WTC11 (cell line): ENCODE measurements at regions not wholly inside any gene's neighbourhood (a gene's known extent, or its start where the extent isn't known, plus 50 kb on each side); places are given as distances from the start of the nearest gene placed in this dataset.
A peak's percentile ranks its signal among the peaks of the same experiment; 100 is the strongest.

Source experiments
- ATAC-seq: fragments of 200-7000 bp; cut with Tn5 transposase; 2 replicates; pipeline ENCODE4 v1.10.0; 2021; ENCODE audit warnings: mild to moderate bottlenecking, moderate library complexity
- CTCF ChIA-PET: fragments of 300-600 bp; sonication (Branson Sonifier 250); formaldehyde crosslinking; loops from one replicate; lab custom pipeline; 2021; ENCODE audit warnings: antibody characterized with exemption; lab: Charles Lee
- POLR2A ChIA-PET: fragments of 350-600 bp; sonication (Branson Sonifier 250); formaldehyde crosslinking; loops from one replicate; lab custom pipeline; 2021; ENCODE audit warnings: antibody characterized with exemption; lab: Charles Lee
- DNase-seq: peaks from one replicate; pipeline ENCODE4 v3.0.0; 2021; ENCODE audit warnings: low spot score
- H3K27ac Mint-ChIP-seq: 2 replicates; pipeline ENCODE4 v1.8.0; 2021; ENCODE audit warnings: mixed read lengths
- H3K27me3 Mint-ChIP-seq: 2 replicates; pipeline ENCODE4 v1.8.0; 2021; ENCODE audit warnings: low read depth, mild to moderate bottlenecking, moderate library complexity, mixed read lengths
- H3K36me3 Mint-ChIP-seq: 2 replicates; pipeline ENCODE4 v1.8.0; 2021; ENCODE audit warnings: mixed read lengths
- H3K4me1 Mint-ChIP-seq: 2 replicates; pipeline ENCODE4 v1.8.0; 2022; ENCODE audit warnings: mixed read lengths
- H3K4me3 Mint-ChIP-seq: 2 replicates; pipeline ENCODE4 v1.8.0; 2021; ENCODE audit warnings: mild to moderate bottlenecking, moderate library complexity, mixed read lengths
- H3K9me3 Mint-ChIP-seq: 2 replicates; pipeline ENCODE4 v1.8.0; 2021; ENCODE audit warnings: mixed read lengths
- ELF4 ChIP-seq: sonication (generic); formaldehyde crosslinking; IDR thresholded peaks from 2 replicates; pipeline ENCODE4 v1.8.1; 2022; ENCODE audit warnings: low read depth, mild to moderate bottlenecking, moderate library complexity, missing genetic modification reagents
- GABPB1 ChIP-seq: sonication (generic); formaldehyde crosslinking; IDR thresholded peaks from 2 replicates; pipeline ENCODE4 v1.8.1; 2023; ENCODE audit warnings: mild to moderate bottlenecking, missing genetic modification reagents
- JAZF1 ChIP-seq: fragments of 250-450 bp; sonication (Bioruptor Pico); IDR thresholded peaks from 2 replicates; pipeline ENCODE4 v1.9.0; 2021; ENCODE audit warnings: moderate library complexity, mild to moderate bottlenecking, inconsistent platforms
- NFYB ChIP-seq: sonication (generic); formaldehyde crosslinking; conservative IDR thresholded peaks from 2 replicates; pipeline ENCODE4 v1.8.0; 2022; ENCODE audit warnings: low read depth, missing genetic modification reagents
- NR1H2 ChIP-seq: sonication (generic); formaldehyde crosslinking; IDR thresholded peaks from 2 replicates; pipeline ENCODE4 v1.9.0; 2021; ENCODE audit warnings: mild to moderate bottlenecking, moderate library complexity, missing genetic modification reagents
- SMAD3 ChIP-seq: sonication (generic); formaldehyde crosslinking; IDR thresholded peaks from 2 replicates; pipeline ENCODE4 v1.8.0; 2022; ENCODE audit warnings: missing genetic modification reagents, mild to moderate bottlenecking, borderline replicate concordance
- TCF7 ChIP-seq: sonication (generic); formaldehyde crosslinking; IDR thresholded peaks from 2 replicates; pipeline ENCODE4 v1.8.0; 2022; ENCODE audit warnings: mild to moderate bottlenecking, low read depth, missing genetic modification reagents, moderate library complexity
- TEAD1 ChIP-seq: sonication (generic); formaldehyde crosslinking; IDR thresholded peaks from 2 replicates; pipeline ENCODE4 v1.8.0; 2022; ENCODE audit warnings: mild to moderate bottlenecking, missing genetic modification reagents
- ZBTB21 ChIP-seq: sonication (generic); formaldehyde crosslinking; IDR thresholded peaks from 2 replicates; pipeline ENCODE4 v1.8.1; 2023; ENCODE audit warnings: mild to moderate bottlenecking, missing genetic modification reagents, borderline replicate concordance
- ZNF232 ChIP-seq: sonication (generic); formaldehyde crosslinking; IDR thresholded peaks from 2 replicates; pipeline ENCODE4 v1.8.0; 2022; ENCODE audit warnings: mild to moderate bottlenecking, missing genetic modification reagents
- ZNF423 ChIP-seq: fragments of 250-450 bp; sonication (Bioruptor Pico); IDR thresholded peaks from 2 replicates; pipeline ENCODE4 v2.1.2; 2022; ENCODE audit warnings: mild to moderate bottlenecking, moderate library complexity
- TF ChIP-seq, protein P1 (sequence below): sonication (generic); formaldehyde crosslinking; IDR thresholded peaks from 2 replicates; pipeline ENCODE4 v1.8.0; 2022; ENCODE audit warnings: mild to moderate bottlenecking, missing genetic modification reagents
- TF ChIP-seq, protein P2 (sequence below): sonication (generic); formaldehyde crosslinking; IDR thresholded peaks from 2 replicates; pipeline ENCODE4 v1.8.1; 2022; ENCODE audit warnings: low read depth, mild to moderate bottlenecking, moderate library complexity, missing genetic modification reagents, borderline replicate concordance
- TF ChIP-seq, protein P3 (sequence below): fragments of 250-450 bp; sonication (Bioruptor Pico); IDR thresholded peaks from 2 replicates; pipeline ENCODE4 v1.9.0; 2021; ENCODE audit warnings: mild to moderate bottlenecking, borderline replicate concordance
- TF ChIP-seq, protein P4 (sequence below): fragments of 250-450 bp; sonication (Bioruptor Pico); IDR thresholded peaks from 2 replicates; pipeline ENCODE4 v1.8.0; 2021; ENCODE audit warnings: mild to moderate bottlenecking

DNA sequence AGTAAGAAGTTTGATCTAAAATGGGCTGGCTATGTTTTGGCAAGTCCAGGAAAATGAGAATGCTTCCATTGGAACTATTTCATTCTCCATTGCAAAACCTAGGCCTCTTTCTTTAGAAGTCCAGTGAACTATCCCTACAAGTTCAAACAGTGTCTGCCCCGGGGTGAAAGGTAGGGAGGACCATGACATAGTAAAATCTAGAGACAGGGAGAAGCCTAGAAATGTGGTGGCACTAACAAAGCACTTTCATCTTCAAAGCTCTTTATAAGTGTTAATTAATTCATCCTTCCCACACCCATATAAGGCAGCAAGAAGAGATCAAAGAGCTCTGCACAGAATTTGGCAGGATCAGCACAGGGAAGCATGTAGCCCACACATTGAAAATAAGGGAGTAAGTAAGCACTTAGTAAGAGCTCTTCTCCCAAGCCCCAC, 214.5 kb downstream of the IRS1 start (continued):
- no peak for TF ChIP-seq SMAD3 (CRISPR knock-in tag)
- no peak for TF ChIP-seq ZBTB21 (CRISPR knock-in tag)
- TF ChIP-seq NFYB (CRISPR knock-in tag), result no peak
- TF ChIP-seq ELF4 (CRISPR knock-in tag), result no peak

DNA sequence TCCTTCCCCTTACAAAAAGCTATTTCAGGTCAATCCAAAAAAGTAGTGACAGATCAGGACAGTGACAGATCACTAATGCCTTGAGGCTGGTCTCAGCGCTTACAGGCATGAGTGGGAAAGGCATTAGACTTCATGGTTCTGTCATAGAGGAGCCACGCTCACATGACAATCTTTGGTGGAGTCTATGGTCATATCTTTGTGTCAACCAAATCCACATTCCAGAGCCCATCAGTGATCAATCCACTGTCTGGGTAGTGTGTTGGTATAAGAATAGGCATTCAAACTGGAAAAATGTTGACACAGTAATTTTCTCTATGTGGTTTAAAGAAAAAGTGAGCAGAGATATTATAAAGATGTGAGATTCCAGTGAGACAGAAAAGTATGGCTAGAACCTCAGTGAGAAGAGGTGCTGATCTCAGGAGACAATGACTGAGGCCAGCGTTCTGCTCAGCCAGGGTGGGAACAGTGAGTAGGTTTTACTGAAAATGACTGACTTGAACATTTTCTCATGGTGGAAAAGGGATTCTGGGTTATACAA, 215.0 kb downstream of the IRS1 start:
- no peak overlapping the region for H3K4me3 Mint-ChIP-seq
- no peak for TF ChIP-seq TCF7
- TF ChIP-seq, protein P1, sequence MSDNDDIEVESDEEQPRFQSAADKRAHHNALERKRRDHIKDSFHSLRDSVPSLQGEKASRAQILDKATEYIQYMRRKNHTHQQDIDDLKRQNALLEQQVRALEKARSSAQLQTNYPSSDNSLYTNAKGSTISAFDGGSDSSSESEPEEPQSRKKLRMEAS (CRISPR knock-in tag), result no peak
- TF ChIP-seq, protein P2, sequence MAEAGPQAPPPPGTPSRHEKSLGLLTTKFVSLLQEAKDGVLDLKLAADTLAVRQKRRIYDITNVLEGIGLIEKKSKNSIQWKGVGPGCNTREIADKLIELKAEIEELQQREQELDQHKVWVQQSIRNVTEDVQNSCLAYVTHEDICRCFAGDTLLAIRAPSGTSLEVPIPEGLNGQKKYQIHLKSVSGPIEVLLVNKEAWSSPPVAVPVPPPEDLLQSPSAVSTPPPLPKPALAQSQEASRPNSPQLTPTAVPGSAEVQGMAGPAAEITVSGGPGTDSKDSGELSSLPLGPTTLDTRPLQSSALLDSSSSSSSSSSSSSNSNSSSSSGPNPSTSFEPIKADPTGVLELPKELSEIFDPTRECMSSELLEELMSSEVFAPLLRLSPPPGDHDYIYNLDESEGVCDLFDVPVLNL (CRISPR knock-in tag), result no peak
- TF ChIP-seq, protein P3, sequence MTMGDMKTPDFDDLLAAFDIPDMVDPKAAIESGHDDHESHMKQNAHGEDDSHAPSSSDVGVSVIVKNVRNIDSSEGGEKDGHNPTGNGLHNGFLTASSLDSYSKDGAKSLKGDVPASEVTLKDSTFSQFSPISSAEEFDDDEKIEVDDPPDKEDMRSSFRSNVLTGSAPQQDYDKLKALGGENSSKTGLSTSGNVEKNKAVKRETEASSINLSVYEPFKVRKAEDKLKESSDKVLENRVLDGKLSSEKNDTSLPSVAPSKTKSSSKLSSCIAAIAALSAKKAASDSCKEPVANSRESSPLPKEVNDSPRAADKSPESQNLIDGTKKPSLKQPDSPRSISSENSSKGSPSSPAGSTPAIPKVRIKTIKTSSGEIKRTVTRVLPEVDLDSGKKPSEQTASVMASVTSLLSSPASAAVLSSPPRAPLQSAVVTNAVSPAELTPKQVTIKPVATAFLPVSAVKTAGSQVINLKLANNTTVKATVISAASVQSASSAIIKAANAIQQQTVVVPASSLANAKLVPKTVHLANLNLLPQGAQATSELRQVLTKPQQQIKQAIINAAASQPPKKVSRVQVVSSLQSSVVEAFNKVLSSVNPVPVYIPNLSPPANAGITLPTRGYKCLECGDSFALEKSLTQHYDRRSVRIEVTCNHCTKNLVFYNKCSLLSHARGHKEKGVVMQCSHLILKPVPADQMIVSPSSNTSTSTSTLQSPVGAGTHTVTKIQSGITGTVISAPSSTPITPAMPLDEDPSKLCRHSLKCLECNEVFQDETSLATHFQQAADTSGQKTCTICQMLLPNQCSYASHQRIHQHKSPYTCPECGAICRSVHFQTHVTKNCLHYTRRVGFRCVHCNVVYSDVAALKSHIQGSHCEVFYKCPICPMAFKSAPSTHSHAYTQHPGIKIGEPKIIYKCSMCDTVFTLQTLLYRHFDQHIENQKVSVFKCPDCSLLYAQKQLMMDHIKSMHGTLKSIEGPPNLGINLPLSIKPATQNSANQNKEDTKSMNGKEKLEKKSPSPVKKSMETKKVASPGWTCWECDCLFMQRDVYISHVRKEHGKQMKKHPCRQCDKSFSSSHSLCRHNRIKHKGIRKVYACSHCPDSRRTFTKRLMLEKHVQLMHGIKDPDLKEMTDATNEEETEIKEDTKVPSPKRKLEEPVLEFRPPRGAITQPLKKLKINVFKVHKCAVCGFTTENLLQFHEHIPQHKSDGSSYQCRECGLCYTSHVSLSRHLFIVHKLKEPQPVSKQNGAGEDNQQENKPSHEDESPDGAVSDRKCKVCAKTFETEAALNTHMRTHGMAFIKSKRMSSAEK (CRISPR knock-in tag), result no peak
- TF ChIP-seq ZNF232 (CRISPR knock-in tag), result no peak
- no peak for TF ChIP-seq SMAD3 (CRISPR knock-in tag)
- TF ChIP-seq NFYB (CRISPR knock-in tag), result no peak
- no peak for TF ChIP-seq TEAD1 (CRISPR knock-in tag)
- CTCF ChIA-PET, result no interaction called here
- H3K4me1 Mint-ChIP-seq, result peaks cover 25% of the 10 kb centered on the region
- no peak overlapping the region for H3K27ac Mint-ChIP-seq
- POLR2A ChIA-PET, result no interaction called here
- no peaks in the 10 kb centered on the region for H3K27me3 Mint-ChIP-seq
- ATAC-seq (no peak), DNase-seq (no peak)
- H3K9me3 Mint-ChIP-seq, result peaks cover 12% of the 10 kb centered on the region
- H3K36me3 Mint-ChIP-seq, result no peaks in the 10 kb centered on the region

DNA sequence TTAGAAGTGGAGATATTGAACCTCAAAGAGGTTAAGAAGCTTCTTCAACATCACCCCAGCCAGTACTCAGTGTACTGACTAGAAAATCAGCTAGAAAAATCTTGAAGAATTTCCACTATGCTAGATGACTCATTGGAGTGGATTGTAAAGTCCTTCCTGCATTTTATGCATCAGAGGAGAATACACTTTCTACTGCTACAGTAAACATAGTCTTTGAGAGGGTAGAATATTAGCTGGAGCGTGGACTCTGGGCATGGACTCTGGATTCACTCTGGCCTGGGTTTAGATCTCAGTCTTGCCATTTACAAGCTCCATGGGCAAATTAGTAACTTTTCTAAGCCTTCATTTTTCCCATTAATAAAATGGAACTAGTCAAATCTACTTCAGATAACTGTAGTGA, 215.9 kb downstream of the IRS1 start:
- no peak for TF ChIP-seq ZNF423
- peak; percentile 45; the same call in 1 of the 2 replicates for TF ChIP-seq GABPB1 (CRISPR knock-in tag)
- Mint-ChIP-seq H3K4me1 (peaks cover 25% of the 10 kb centered on the region), H3K36me3 (no peaks in the 10 kb centered on the region), H3K9me3 (peaks cover 12% of the 10 kb centered on the region), H3K27ac (no peak overlapping the region), H3K4me3 (no peak overlapping the region), H3K27me3 (no peaks in the 10 kb centered on the region)
- POLR2A ChIA-PET, result no interaction called here
- CTCF ChIA-PET, result no interaction called here
- no peak for DNase-seq
- ATAC-seq, result no peak

DNA sequence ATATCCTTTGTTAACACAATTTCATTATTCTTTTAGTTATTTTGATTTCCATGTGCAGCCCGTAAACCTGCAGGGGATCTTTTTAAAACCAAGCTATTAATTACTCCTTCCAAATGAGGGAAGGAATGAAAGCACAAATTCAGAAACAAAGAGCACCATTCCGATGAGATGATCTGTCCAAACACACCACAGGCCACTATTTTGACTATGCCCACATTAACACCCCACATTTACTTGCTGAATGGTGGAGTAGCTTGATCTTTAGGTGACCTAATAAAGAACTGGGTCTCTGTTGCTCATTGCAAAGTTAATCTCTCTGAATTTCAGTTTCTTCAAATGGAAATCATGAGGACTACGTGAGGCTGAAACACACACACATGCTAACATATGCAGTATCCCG, 218.0 kb downstream of the IRS1 start:
- TF ChIP-seq, protein P4, sequence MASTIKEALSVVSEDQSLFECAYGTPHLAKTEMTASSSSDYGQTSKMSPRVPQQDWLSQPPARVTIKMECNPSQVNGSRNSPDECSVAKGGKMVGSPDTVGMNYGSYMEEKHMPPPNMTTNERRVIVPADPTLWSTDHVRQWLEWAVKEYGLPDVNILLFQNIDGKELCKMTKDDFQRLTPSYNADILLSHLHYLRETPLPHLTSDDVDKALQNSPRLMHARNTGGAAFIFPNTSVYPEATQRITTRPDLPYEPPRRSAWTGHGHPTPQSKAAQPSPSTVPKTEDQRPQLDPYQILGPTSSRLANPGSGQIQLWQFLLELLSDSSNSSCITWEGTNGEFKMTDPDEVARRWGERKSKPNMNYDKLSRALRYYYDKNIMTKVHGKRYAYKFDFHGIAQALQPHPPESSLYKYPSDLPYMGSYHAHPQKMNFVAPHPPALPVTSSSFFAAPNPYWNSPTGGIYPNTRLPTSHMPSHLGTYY, result no peak
- TF ChIP-seq TCF7 (no peak), JAZF1 (CRISPR knock-in tag) (no peak), NR1H2 (CRISPR knock-in tag) (no peak)
- no peaks in the 10 kb centered on the region for H3K27me3 Mint-ChIP-seq
- peaks cover 25% of the 10 kb centered on the region for H3K4me1 Mint-ChIP-seq
- H3K9me3 Mint-ChIP-seq, result peaks cover 12% of the 10 kb centered on the region
- ATAC-seq, result no peak
- no peak for DNase-seq
- CTCF ChIA-PET, result no interaction called here
- H3K4me3 Mint-ChIP-seq, result no peak overlapping the region
- POLR2A ChIA-PET, result no interaction called here
- no peak overlapping the region for H3K27ac Mint-ChIP-seq
- no peaks in the 10 kb centered on the region for H3K36me3 Mint-ChIP-seq
